ENCODE measurements at regions not wholly inside any gene's neighbourhood (a gene's known extent, or its start where the extent isn't known, plus 50 kb on each side); places are given as distances from the start of the nearest gene placed in this dataset.

DNA sequence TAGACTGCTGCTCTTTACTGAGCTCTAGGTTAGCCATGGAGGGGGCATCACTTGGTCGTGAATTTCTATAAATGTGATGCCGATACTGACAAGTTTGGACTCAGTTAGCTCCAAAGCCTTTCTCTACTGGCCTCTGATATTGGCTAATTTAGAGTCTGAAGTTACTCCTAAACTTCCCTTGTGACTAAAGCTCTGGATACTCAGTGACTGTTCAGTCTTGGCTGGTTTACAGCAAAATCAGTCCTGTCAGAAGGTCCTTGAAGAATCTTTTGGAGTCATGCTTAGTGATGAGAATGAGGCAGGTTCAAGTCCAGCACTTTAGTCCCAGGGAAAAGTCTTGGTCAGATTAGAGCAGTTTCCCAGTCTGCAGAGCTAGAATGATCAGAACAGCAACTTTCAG, 197.5 kb upstream of the HS3ST4 start:
- TF ChIP-seq JUND (IDR thresholded peaks at IDR 0.05) (no peak), TCF7L2 (IDR thresholded peaks at IDR 0.05; ENCODE audit: borderline replicate concordance, extremely low read depth, insufficient read depth, insufficient read length) (no peak), POLR2A (IDR thresholded peaks at IDR 0.05; ENCODE audit: borderline replicate concordance, extremely low read depth, insufficient read depth, insufficient read length) (no peak), ZFX (IDR thresholded peaks at IDR 0.05) (no peak), EZH2phosphoT487 (IDR thresholded peaks at IDR 0.05; ENCODE audit: borderline replicate concordance) (no peak), EGR1 (IDR thresholded peaks at IDR 0.05; ENCODE audit: low read depth) (no peak), SRF (IDR thresholded peaks at IDR 0.05; ENCODE audit: low read depth) (no peak), RAD21 (IDR thresholded peaks at IDR 0.05; ENCODE audit: low read depth) (no peak), YY1 (IDR thresholded peaks at IDR 0.05; ENCODE audit: extremely low read depth, insufficient replicate concordance, low read depth, low read length) (no peak), SIN3A (IDR thresholded peaks at IDR 0.05; ENCODE audit: low read depth) (no peak)
- TF ChIP-seq, protein P1, sequence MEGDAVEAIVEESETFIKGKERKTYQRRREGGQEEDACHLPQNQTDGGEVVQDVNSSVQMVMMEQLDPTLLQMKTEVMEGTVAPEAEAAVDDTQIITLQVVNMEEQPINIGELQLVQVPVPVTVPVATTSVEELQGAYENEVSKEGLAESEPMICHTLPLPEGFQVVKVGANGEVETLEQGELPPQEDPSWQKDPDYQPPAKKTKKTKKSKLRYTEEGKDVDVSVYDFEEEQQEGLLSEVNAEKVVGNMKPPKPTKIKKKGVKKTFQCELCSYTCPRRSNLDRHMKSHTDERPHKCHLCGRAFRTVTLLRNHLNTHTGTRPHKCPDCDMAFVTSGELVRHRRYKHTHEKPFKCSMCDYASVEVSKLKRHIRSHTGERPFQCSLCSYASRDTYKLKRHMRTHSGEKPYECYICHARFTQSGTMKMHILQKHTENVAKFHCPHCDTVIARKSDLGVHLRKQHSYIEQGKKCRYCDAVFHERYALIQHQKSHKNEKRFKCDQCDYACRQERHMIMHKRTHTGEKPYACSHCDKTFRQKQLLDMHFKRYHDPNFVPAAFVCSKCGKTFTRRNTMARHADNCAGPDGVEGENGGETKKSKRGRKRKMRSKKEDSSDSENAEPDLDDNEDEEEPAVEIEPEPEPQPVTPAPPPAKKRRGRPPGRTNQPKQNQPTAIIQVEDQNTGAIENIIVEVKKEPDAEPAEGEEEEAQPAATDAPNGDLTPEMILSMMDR (IDR thresholded peaks at IDR 0.05 in 2 of 3, conservative IDR thresholded peaks at IDR 0.05 in 1 of 3; ENCODE audit: borderline replicate concordance in 1 of 3, insufficient read depth in 1 of 3, low read depth in 2 of 3, low read length in 2 of 3), result no peak
- TF ChIP-seq, protein P2, sequence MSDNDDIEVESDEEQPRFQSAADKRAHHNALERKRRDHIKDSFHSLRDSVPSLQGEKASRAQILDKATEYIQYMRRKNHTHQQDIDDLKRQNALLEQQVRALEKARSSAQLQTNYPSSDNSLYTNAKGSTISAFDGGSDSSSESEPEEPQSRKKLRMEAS (IDR thresholded peaks at IDR 0.05), result no peak
- TF ChIP-seq, protein P3, sequence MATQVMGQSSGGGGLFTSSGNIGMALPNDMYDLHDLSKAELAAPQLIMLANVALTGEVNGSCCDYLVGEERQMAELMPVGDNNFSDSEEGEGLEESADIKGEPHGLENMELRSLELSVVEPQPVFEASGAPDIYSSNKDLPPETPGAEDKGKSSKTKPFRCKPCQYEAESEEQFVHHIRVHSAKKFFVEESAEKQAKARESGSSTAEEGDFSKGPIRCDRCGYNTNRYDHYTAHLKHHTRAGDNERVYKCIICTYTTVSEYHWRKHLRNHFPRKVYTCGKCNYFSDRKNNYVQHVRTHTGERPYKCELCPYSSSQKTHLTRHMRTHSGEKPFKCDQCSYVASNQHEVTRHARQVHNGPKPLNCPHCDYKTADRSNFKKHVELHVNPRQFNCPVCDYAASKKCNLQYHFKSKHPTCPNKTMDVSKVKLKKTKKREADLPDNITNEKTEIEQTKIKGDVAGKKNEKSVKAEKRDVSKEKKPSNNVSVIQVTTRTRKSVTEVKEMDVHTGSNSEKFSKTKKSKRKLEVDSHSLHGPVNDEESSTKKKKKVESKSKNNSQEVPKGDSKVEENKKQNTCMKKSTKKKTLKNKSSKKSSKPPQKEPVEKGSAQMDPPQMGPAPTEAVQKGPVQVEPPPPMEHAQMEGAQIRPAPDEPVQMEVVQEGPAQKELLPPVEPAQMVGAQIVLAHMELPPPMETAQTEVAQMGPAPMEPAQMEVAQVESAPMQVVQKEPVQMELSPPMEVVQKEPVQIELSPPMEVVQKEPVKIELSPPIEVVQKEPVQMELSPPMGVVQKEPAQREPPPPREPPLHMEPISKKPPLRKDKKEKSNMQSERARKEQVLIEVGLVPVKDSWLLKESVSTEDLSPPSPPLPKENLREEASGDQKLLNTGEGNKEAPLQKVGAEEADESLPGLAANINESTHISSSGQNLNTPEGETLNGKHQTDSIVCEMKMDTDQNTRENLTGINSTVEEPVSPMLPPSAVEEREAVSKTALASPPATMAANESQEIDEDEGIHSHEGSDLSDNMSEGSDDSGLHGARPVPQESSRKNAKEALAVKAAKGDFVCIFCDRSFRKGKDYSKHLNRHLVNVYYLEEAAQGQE (IDR thresholded peaks at IDR 0.05; ENCODE audit: low read depth), result no peak
- TF ChIP-seq, protein P4, sequence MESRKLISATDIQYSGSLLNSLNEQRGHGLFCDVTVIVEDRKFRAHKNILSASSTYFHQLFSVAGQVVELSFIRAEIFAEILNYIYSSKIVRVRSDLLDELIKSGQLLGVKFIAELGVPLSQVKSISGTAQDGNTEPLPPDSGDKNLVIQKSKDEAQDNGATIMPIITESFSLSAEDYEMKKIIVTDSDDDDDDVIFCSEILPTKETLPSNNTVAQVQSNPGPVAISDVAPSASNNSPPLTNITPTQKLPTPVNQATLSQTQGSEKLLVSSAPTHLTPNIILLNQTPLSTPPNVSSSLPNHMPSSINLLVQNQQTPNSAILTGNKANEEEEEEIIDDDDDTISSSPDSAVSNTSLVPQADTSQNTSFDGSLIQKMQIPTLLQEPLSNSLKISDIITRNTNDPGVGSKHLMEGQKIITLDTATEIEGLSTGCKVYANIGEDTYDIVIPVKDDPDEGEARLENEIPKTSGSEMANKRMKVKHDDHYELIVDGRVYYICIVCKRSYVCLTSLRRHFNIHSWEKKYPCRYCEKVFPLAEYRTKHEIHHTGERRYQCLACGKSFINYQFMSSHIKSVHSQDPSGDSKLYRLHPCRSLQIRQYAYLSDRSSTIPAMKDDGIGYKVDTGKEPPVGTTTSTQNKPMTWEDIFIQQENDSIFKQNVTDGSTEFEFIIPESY (IDR thresholded peaks at IDR 0.05; ENCODE audit: extremely low read depth, insufficient replicate concordance, low read length), result no peak
- Histone ChIP-seq H3K9me2 (ENCODE audit: insufficient read depth) (no peaks in the 10 kb centered on the region), H3K27ac (ENCODE audit: low read depth, low read length) (no peak overlapping the region), H2AFZ (ENCODE audit: low read depth, low read length, poor library complexity, severe bottlenecking) (no peak overlapping the region), H3K9me3 (ENCODE audit: control insufficient read depth in 1 of 2, insufficient read depth in 1 of 2, low read depth in 1 of 2, low read length in 2 of 2) (no peaks in the 10 kb centered on the region), H3K4me1 (ENCODE audit: control insufficient read depth in 1 of 2, insufficient read depth in 2 of 2, low read length in 2 of 2) (0 out of 4 replicates have a peak, but pooled peaks cover 0 to 3% of the 10 kb centered on the region in 2 experiments), H3K27me3 (ENCODE audit: insufficient read depth, low read length) (peaks cover 25% of the 10 kb centered on the region), H3K4me3 (replicated peaks in 1 of 2; ENCODE audit: low read depth in 1 of 2, low read length in 2 of 2) (no peak overlapping the region), H3K79me2 (ENCODE audit: insufficient read depth, low read length) (no peaks in the 10 kb centered on the region), H3K9ac (ENCODE audit: low read length) (no peak overlapping the region), H3K4me2 (ENCODE audit: low read length) (no peak overlapping the region), H3K36me3 (ENCODE audit: control insufficient read depth in 1 of 2, insufficient read depth in 2 of 2, low read length in 2 of 2) (no peaks in the 10 kb centered on the region), H4K20me1 (ENCODE audit: insufficient read depth) (no peaks in the 10 kb centered on the region)
- DNase-seq (ENCODE audit: low read depth, low spot score) (no peak), ATAC-seq (no peak)
- intact Hi-C loops (cut with micrococcal nuclease), result no loop called here
- no TSS peak for BruUV-seq (replicated peaks)
- POLR2A ChIA-PET, result no interaction called here
- CTCF ChIA-PET, result no interaction called here
- RAD21 ChIA-PET (ENCODE audit: low non-redundant PET in 1 of 2, low total read pairs in 2 of 2, uncharacterized antibody in 2 of 2, unreplicated experiment in 2 of 2), result no interaction called here

All from HCT116 (cell line).